ENCODE measurements at regions not wholly inside any gene's neighbourhood (a gene's known extent, or its start where the extent isn't known, plus 50 kb on each side); places are given as distances from the start of the nearest gene placed in this dataset.

DNA sequence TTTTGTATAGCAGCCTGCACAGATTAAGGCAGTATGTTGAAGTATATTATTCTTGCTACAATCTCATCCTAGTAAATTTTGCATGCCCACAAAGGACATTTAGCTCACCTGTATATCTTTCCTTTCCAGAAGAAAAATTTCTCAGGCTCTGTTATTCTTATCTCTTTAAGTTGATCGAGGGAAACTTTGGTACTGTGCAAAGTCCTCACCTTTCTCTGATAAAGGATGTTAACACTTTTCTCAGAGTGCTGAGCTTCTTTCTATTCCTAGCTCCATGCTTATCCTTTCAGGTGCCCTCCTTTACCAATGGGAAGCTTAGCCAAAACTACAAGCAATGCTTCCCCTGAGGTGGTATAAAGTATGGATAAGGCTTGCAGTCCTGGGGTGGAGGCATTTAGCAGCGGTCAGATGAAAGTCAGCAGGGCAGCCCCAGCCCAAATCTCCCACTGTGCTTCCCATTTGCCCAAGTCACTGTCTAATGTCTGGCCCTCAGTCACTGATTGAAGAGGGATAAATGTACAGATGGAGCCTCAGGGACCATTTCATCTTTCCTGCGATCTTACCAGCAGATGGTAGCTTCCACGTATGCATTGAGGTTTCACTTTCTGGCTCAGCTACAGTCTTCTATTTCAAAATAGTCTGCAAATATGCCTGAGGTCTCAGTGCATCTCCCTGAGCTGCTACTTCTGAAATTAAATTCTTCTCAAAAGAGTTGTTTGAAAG lies 127.8 kb upstream of the P2RY1 start:
- Histone ChIP-seq H3K4me1 (ENCODE audit: insufficient read depth, low read length) (no peaks in the 10 kb centered on the region), H2AFZ (ENCODE audit: low read length) (no peak overlapping the region), H2BK15ac (ENCODE audit: low read depth, low read length) (no peak overlapping the region), H3K56ac (ENCODE audit: insufficient read length, low read depth, low read length) (no peak overlapping the region), H4K8ac (replicated peaks; ENCODE audit: insufficient read length, low read depth, low read length) (no peak overlapping the region), H3K4me2 (ENCODE audit: insufficient read depth, insufficient read length, low read length) (no peak overlapping the region), H3K23me2 (ENCODE audit: insufficient read length, low read depth, low read length, poor library complexity, severe bottlenecking) (no peaks in the 10 kb centered on the region), H3K79me1 (ENCODE audit: insufficient read depth, low read depth, low read length, poor library complexity, severe bottlenecking) (no peaks in the 10 kb centered on the region), H3K9me3 (ENCODE audit: control insufficient read depth, low read depth, low read length) (no peaks in the 10 kb centered on the region), H3K18ac (ENCODE audit: insufficient read length, low read depth, low read length) (no peak overlapping the region), H2BK5ac (ENCODE audit: insufficient read length, low read length) (no peak overlapping the region), H4K20me1 (ENCODE audit: control insufficient read depth, insufficient read depth, insufficient read length) (no peaks in the 10 kb centered on the region), H2AK5ac (ENCODE audit: insufficient read length, low read length) (no peak overlapping the region), H2BK120ac (ENCODE audit: low read depth, low read length, poor library complexity, severe bottlenecking) (no peak overlapping the region), H2BK20ac (ENCODE audit: low read depth, low read length, poor library complexity, severe bottlenecking) (no peak overlapping the region), H3K27me3 (ENCODE audit: insufficient read depth, low read length) (no peaks in the 10 kb centered on the region), H3K9ac (ENCODE audit: extremely low read depth, insufficient read length, low read length) (no peak overlapping the region), H3K4ac (ENCODE audit: low read depth, low read length) (no peak overlapping the region), H3K14ac (ENCODE audit: insufficient read depth, low read length) (no peak overlapping the region), H4K5ac (ENCODE audit: insufficient read length, low read depth, low read length) (no peak overlapping the region), H3T11ph (ENCODE audit: low read length) (no peak overlapping the region), H3K79me2 (ENCODE audit: insufficient read depth, low read length) (no peaks in the 10 kb centered on the region), H3K23ac (ENCODE audit: insufficient read length, low read depth, low read length) (no peak overlapping the region), H4K91ac (ENCODE audit: insufficient read length, low read depth, low read length) (no peak overlapping the region), H3K27ac (ENCODE audit: insufficient read length, low read depth, low read length) (no peak overlapping the region), H2BK12ac (ENCODE audit: insufficient read length, low read depth, low read length) (no peak overlapping the region)
- H3K4me1 Mint-ChIP-seq, result peaks cover 6 to 7% of the 10 kb centered on the region in 2 experiments; a peak in 3 of 4 replicates
- no peak overlapping the region for H3K27ac Mint-ChIP-seq
- H3K4me3 Mint-ChIP-seq, result no peak overlapping the region
- DNase-seq, result no peak
- TF ChIP-seq, protein P1, sequence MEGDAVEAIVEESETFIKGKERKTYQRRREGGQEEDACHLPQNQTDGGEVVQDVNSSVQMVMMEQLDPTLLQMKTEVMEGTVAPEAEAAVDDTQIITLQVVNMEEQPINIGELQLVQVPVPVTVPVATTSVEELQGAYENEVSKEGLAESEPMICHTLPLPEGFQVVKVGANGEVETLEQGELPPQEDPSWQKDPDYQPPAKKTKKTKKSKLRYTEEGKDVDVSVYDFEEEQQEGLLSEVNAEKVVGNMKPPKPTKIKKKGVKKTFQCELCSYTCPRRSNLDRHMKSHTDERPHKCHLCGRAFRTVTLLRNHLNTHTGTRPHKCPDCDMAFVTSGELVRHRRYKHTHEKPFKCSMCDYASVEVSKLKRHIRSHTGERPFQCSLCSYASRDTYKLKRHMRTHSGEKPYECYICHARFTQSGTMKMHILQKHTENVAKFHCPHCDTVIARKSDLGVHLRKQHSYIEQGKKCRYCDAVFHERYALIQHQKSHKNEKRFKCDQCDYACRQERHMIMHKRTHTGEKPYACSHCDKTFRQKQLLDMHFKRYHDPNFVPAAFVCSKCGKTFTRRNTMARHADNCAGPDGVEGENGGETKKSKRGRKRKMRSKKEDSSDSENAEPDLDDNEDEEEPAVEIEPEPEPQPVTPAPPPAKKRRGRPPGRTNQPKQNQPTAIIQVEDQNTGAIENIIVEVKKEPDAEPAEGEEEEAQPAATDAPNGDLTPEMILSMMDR (conservative IDR thresholded peaks at IDR 0.05), result no peak
- H3K36me3 Mint-ChIP-seq (ENCODE audit: insufficient read depth in 1 of 3, low read depth in 3 of 3), result peaks cover 0 to 4% (median 0%) of the 10 kb centered on the region in 3 experiments; a peak in 1 of 7 replicates
- no peaks in the 10 kb centered on the region for H3K9me3 Mint-ChIP-seq
- WGBS (ENCODE audit: extremely low coverage, insufficient read length, low lambda C conversion rate), result no CpG with 5 or more reads among the region's 4 CpGs
- no peaks in the 10 kb centered on the region for H3K27me3 Mint-ChIP-seq (ENCODE audit: low read depth)

All from H9 (cell line).